OCI-LY7 (cell line): ENCODE measurements at regions not wholly inside any gene's neighbourhood (a gene's known extent, or its start where the extent isn't known, plus 50 kb on each side); places are given as distances from the start of the nearest gene placed in this dataset.

ENCODE experiments used
- BruUV-seq: library from RNA; stranded (reverse); fragments of 400-500 nt; replicated peaks from 2 replicates; lab custom pipeline; 2021; lab: Mats Ljungman, UMichigan
- CTCF ChIA-PET: fragments of 300-600 bp; sonication (Branson Sonifier 250); formaldehyde crosslinking; loops from one replicate; lab custom pipeline; 2022; ENCODE audit warnings: antibody characterized with exemption; ENCODE audit not compliant: unreplicated experiment; lab: Charles Lee
- POLR2A ChIA-PET: fragments of 300-600 bp; sonication (Branson Sonifier 250); formaldehyde crosslinking; loops from one replicate; lab custom pipeline; 2022; ENCODE audit warnings: antibody characterized with exemption; lab: Charles Lee
- DNase-seq: peaks from one replicate; pipeline ENCODE4 v3.0.0-alpha.2; 2015; ENCODE audit warnings: low spot score
- H2AFZ ChIP-seq: fragments of 200-600 bp; sonication (generic), shearing (Covaris generic); 2 replicates; pipeline ENCODE4 v1.6.1; 2014; ENCODE audit warnings: mild to moderate bottlenecking, antibody characterized with exemption, low read length, moderate library complexity
- H3K27ac ChIP-seq: fragments of 200-600 bp; sonication (generic); 2 replicates; pipeline ENCODE4 v1.5.1; 2014; ENCODE audit warnings: mixed run types, low read depth, mild to moderate bottlenecking, moderate library complexity, low read length, inconsistent platforms; ENCODE audit not compliant: poor library complexity, severe bottlenecking
- H3K36me3 ChIP-seq: fragments of 200-600 bp; sonication (generic); 2 replicates; pipeline ENCODE4 v1.6.1; 2014; ENCODE audit warnings: mild to moderate bottlenecking, antibody characterized with exemption, low read length, moderate library complexity, mixed read lengths; ENCODE audit not compliant: insufficient read depth
- H3K4me1 ChIP-seq: fragments of 200-600 bp; sonication (generic); 2 replicates; pipeline ENCODE4 v1.5.1; 2014; ENCODE audit warnings: mild to moderate bottlenecking, low read length; ENCODE audit not compliant: insufficient read depth, poor library complexity, severe bottlenecking
- H3K4me2 ChIP-seq: fragments of 200-600 bp; sonication (generic); 2 replicates; pipeline ENCODE4 v1.6.1; 2014; ENCODE audit warnings: mild to moderate bottlenecking, low read length
- H3K4me3 ChIP-seq: fragments of 200-600 bp; sonication (generic); 2 replicates; pipeline ENCODE4 v1.5.1; 2014; ENCODE audit warnings: mild to moderate bottlenecking, low read depth, low read length; ENCODE audit not compliant: poor library complexity, severe bottlenecking
- H3K79me2 ChIP-seq: fragments of 200-600 bp; sonication (generic); 2 replicates; pipeline ENCODE4 v1.6.1; 2016; ENCODE audit warnings: low read depth, mild to moderate bottlenecking, low read length, moderate library complexity, mixed read lengths; ENCODE audit not compliant: insufficient read depth
- H3K9me2 ChIP-seq: fragments of 200-600 bp; sonication (generic); 2 replicates; pipeline ENCODE4 v1.6.1; 2016; ENCODE audit warnings: mild to moderate bottlenecking, low read length, mixed read lengths; ENCODE audit not compliant: insufficient read depth
- H3K9me3 ChIP-seq: fragments of 200-600 bp; sonication (generic); 2 replicates; pipeline ENCODE4 v1.6.1; 2014; ENCODE audit warnings: mild to moderate bottlenecking, mixed run types, low read length, mixed read lengths
- H4K20me1 ChIP-seq: fragments of 200-600 bp; sonication (generic); 2 replicates; pipeline ENCODE4 v1.6.1; 2014; ENCODE audit warnings: mild to moderate bottlenecking, antibody characterized with exemption, low read length, moderate library complexity, mixed read lengths; ENCODE audit not compliant: insufficient read depth
- EZH2phosphoT487 ChIP-seq: fragments of 200-600 bp; sonication (generic); IDR thresholded peaks from 2 replicates; pipeline ENCODE4 v1.6.1; 2018; ENCODE audit warnings: low read depth, borderline replicate concordance, mild to moderate bottlenecking, mixed run types, antibody characterized with exemption, low read length, moderate library complexity, mixed read lengths
- intact Hi-C: fragments of 100-400 bp; cut with micrococcal nuclease; formaldehyde crosslinking; loops from one replicate; pipeline ENCODE4 v1.10.0; 2022; ENCODE audit not compliant: unreplicated experiment
- TF ChIP-seq, protein P1 (sequence below): fragments of 200-600 bp; sonication (generic); conservative IDR thresholded peaks from 2 replicates; pipeline ENCODE4 v1.5.1; 2014; ENCODE audit warnings: mild to moderate bottlenecking, antibody characterized with exemption, low read length, moderate library complexity, mixed read lengths

- no peaks in the 10 kb centered on the region for H3K9me3 ChIP-seq
- no peak overlapping the region for H3K27ac ChIP-seq
- H3K36me3 ChIP-seq: no peaks in the 10 kb centered on the region
- POLR2A ChIA-PET: no interaction called here
- H2AFZ ChIP-seq: no peak overlapping the region
- BruUV-seq: no TSS peak
- H3K79me2 ChIP-seq: no peaks in the 10 kb centered on the region
- CTCF ChIA-PET: no interaction called here
- TF ChIP-seq EZH2phosphoT487: no peak
- TF ChIP-seq, protein P1, sequence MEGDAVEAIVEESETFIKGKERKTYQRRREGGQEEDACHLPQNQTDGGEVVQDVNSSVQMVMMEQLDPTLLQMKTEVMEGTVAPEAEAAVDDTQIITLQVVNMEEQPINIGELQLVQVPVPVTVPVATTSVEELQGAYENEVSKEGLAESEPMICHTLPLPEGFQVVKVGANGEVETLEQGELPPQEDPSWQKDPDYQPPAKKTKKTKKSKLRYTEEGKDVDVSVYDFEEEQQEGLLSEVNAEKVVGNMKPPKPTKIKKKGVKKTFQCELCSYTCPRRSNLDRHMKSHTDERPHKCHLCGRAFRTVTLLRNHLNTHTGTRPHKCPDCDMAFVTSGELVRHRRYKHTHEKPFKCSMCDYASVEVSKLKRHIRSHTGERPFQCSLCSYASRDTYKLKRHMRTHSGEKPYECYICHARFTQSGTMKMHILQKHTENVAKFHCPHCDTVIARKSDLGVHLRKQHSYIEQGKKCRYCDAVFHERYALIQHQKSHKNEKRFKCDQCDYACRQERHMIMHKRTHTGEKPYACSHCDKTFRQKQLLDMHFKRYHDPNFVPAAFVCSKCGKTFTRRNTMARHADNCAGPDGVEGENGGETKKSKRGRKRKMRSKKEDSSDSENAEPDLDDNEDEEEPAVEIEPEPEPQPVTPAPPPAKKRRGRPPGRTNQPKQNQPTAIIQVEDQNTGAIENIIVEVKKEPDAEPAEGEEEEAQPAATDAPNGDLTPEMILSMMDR: no peak
- intact Hi-C loops: no loop called here
- H3K4me2 ChIP-seq: no peak overlapping the region
- H3K9me2 ChIP-seq: no peaks in the 10 kb centered on the region
- H4K20me1 ChIP-seq: no peaks in the 10 kb centered on the region
- DNase-seq: no peak
- no peaks in the 10 kb centered on the region for H3K4me1 ChIP-seq
- no peak overlapping the region for H3K4me3 ChIP-seq
These were observed 255.1 kb upstream of the CXADR start for GRCh38 chr21:17257784-17258183.

DNA sequence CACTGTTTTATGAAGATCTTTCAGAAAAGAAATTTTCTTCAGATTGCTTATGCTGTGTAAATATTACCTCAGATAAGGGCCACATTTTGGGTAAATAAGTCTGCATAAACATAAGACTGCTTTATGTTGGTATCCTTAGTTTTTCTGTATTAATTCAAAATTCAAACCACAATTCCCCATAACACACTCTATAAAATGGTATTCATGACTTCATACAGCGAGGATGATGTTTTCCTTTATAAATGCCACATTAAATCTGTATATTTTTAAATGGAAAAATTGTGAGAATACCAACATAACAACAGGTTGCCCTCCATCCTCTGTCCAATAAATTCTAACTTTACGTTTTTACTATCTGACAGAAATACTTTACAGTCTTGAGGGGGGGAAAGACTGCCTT is 248.7 kb upstream of the CXADR start:
- Histone ChIP-seq H3K36me3 (no peaks in the 10 kb centered on the region), H2AFZ (no peak overlapping the region), H4K20me1 (no peaks in the 10 kb centered on the region), H3K27ac (no peak overlapping the region), H3K4me2 (no peak overlapping the region), H3K9me2 (no peaks in the 10 kb centered on the region), H3K79me2 (no peaks in the 10 kb centered on the region), H3K9me3 (no peaks in the 10 kb centered on the region), H3K4me3 (no peak overlapping the region), H3K4me1 (no peaks in the 10 kb centered on the region)
- ChIA-PET CTCF (no interaction called here), POLR2A (no interaction called here)
- intact Hi-C loops: no loop called here
- no peak for TF ChIP-seq EZH2phosphoT487
- TF ChIP-seq, protein P1: no peak
- no peak for DNase-seq
- BruUV-seq: no TSS peak

GRCh38 chr21:17269760-17270159 is 243.1 kb upstream of the CXADR start:
- DNase-seq: no peak
- no peaks in the 10 kb centered on the region for H3K4me1 ChIP-seq
- H4K20me1 ChIP-seq: no peaks in the 10 kb centered on the region
- H3K9me2 ChIP-seq: no peaks in the 10 kb centered on the region
- intact Hi-C loops: no loop called here
- POLR2A ChIA-PET: no interaction called here
- H3K36me3 ChIP-seq: no peaks in the 10 kb centered on the region
- no peaks in the 10 kb centered on the region for H3K79me2 ChIP-seq
- no peak overlapping the region for H3K27ac ChIP-seq
- no peak overlapping the region for H3K4me2 ChIP-seq
- H2AFZ ChIP-seq: no peak overlapping the region
- no peak overlapping the region for H3K4me3 ChIP-seq
- no peaks in the 10 kb centered on the region for H3K9me3 ChIP-seq
- CTCF ChIA-PET: no interaction called here
- BruUV-seq: no TSS peak
- TF ChIP-seq, protein P1: no peak
- no peak for TF ChIP-seq EZH2phosphoT487
